Common myeloid progenitor, CD34-positive (primary cell): ENCODE measurements at regions not wholly inside any gene's neighbourhood (a gene's known extent, or its start where the extent isn't known, plus 50 kb on each side); places are given as distances from the start of the nearest gene placed in this dataset.
A peak's percentile ranks its signal among the peaks of the same experiment; 100 is the strongest.

ENCODE experiments used
- CTCF ChIA-PET: fragments of 350-600 bp; sonication (Branson Sonifier 250); formaldehyde crosslinking; loops from one replicate; lab custom pipeline; 2021; ENCODE audit warnings: antibody characterized with exemption; lab: Charles Lee
- POLR2A ChIA-PET: fragments of 350-600 bp; sonication (Branson Sonifier 250); formaldehyde crosslinking; loops from one replicate; lab custom pipeline; 2021; ENCODE audit warnings: antibody characterized with exemption; lab: Charles Lee
- DNase-seq, 3 donors: peaks; one replicate each; pipeline versions ENCODE4 v3.0.0 to v3.0.0-alpha.2; 2013
- H3K27ac ChIP-seq, 2 experiments: 1 replicate in 1 of 2; 2 replicates in 1 of 2; pipeline ENCODE4 v1.7.0; 2013; ENCODE audit warnings: inconsistent platforms in 2 of 2, low read length in 2 of 2, mild to moderate bottlenecking in 2 of 2, low read depth in 1 of 2, moderate library complexity in 1 of 2; ENCODE audit not compliant: severe bottlenecking in 2 of 2, insufficient read depth in 1 of 2, poor library complexity in 1 of 2
- H3K27me3 ChIP-seq, 5 experiments: replicated peaks in 2 of 5; 1 replicate in 3 of 5; 2 replicates in 2 of 5; pipeline versions ENCODE4 v1.6.1 to v1.7.0; 2013; ENCODE audit warnings: low read length in 4 of 5, mild to moderate bottlenecking in 2 of 5, moderate library complexity in 2 of 5, inconsistent platforms in 1 of 5; ENCODE audit not compliant: insufficient read depth in 5 of 5, control insufficient read depth in 4 of 5
- H3K36me3 ChIP-seq, 4 experiments: 1 replicate in 2 of 4; 2 replicates in 2 of 4; pipeline versions ENCODE4 v1.6.1 to v1.7.0; 2013; ENCODE audit warnings: low read length in 3 of 4, control low read depth in 1 of 4, mild to moderate bottlenecking in 1 of 4; ENCODE audit not compliant: control insufficient read depth in 4 of 4, insufficient read depth in 4 of 4
- H3K4me1 ChIP-seq, 4 experiments: 1 replicate in 3 of 4; 2 replicates in 1 of 4; pipeline versions ENCODE4 v1.6.1 to v1.7.1; 2013; ENCODE audit warnings: low read length in 3 of 4, mild to moderate bottlenecking in 3 of 4, control low read depth in 1 of 4, inconsistent platforms in 1 of 4, moderate library complexity in 1 of 4; ENCODE audit not compliant: control insufficient read depth in 4 of 4, insufficient read depth in 4 of 4; ENCODE audit errors: control extremely low read depth in 1 of 4
- H3K4me3 ChIP-seq, 7 experiments: 1 replicate in 4 of 7; 2 replicates in 3 of 7; pipeline versions ENCODE4 v1.5.1 to v1.7.0; 2013; ENCODE audit warnings: mild to moderate bottlenecking in 7 of 7, low read length in 6 of 7, moderate library complexity in 6 of 7, inconsistent platforms in 2 of 7, low read depth in 2 of 7, control low read depth in 1 of 7; ENCODE audit not compliant: insufficient read depth in 4 of 7, control insufficient read depth in 1 of 7; ENCODE audit errors: extremely low read depth in 1 of 7
- H3K9me3 ChIP-seq, 5 experiments: 1 replicate in 4 of 5; 2 replicates in 1 of 5; pipeline versions ENCODE4 v1.6.1 to v1.7.1; 2013; ENCODE audit warnings: low read length in 4 of 5, mild to moderate bottlenecking in 2 of 5, inconsistent platforms in 1 of 5, low read depth in 1 of 5, moderate library complexity in 1 of 5; ENCODE audit not compliant: control insufficient read depth in 4 of 5, insufficient read depth in 2 of 5; ENCODE audit errors: control extremely low read depth in 1 of 5
- WGBS: methylation state at CpG from one replicate; pipeline ENCODE4 v1.1.5; 2013; ENCODE audit not compliant: insufficient coverage; 5-methylcytosine and 5-hydroxymethylcytosine counted together

DNA sequence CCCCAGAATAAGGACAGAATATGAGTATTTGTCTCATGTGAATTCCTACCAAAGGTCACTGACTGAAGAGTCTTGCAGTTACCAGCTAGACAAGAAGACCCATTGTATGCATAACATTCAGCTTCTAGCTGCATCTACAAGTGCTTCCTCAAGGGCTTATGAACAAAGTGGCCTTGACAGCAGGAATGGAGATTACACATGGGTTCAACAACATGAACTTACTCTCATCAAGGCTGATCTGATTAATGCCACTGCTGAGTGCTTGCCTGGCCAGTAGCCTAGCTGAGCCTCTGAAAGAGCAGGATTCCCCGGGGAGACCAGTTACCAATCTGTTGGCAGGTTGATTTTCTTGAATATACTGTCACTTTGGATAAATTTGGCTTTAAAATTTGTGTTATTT lies 76.7 kb upstream of the CHD1 start:
- POLR2A ChIA-PET: no interaction called here
- no peak for DNase-seq

DNA sequence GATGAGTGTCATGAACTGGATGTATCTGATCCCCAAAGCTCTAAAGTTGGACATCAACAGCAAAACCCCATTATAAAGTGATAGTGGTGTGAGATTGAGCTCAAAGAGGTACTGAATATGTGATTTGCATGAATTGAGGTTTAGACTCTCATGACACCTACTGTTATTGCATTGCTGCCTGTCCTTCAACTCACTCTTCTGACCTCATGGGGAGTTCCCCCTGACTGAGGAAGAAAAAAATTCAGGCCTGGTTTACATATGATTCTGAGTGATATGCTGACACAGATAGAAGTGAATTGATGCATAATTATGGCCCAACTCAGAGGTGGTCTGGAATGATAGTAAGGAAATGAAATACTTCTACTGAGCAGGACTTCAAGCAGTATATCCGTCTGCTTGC lies 76.2 kb upstream of the CHD1 start:
- Histone ChIP-seq H3K4me1 (no peaks in the 10 kb centered on the region), H3K4me3 (no peak overlapping the region), H3K9me3 (no peaks in the 10 kb centered on the region), H3K27me3 (no peaks in the 10 kb centered on the region), H3K36me3 (no peaks in the 10 kb centered on the region), H3K27ac (no peak overlapping the region)
- 100% methylated on average over 1 of the region's 1 CpG for WGBS
- ChIA-PET POLR2A (no interaction called here), CTCF (interaction anchor here (1.1 to 1.3 kb wide), 2 partner anchors 10 to 15 kb away, joined by 3 to 4 read pairs; no protein-coding TSS in a partner anchor)
- DNase-seq: peak in 1 of 3 donors; percentile 30

More for the DNA sequence above, 76.7 kb upstream of the CHD1 start:
- Histone ChIP-seq H3K4me1 (no peaks in the 10 kb centered on the region), H3K4me3 (no peak overlapping the region), H3K9me3 (peaks cover 0 to 3% (median 0%) of the 10 kb centered on the region in 5 experiments), H3K27me3 (no peaks in the 10 kb centered on the region), H3K36me3 (no peaks in the 10 kb centered on the region), H3K27ac (no peak overlapping the region)
- no CpG with 5 or more reads among the region's 1 CpG for WGBS
- CTCF ChIA-PET: interaction anchor here (1.3 kb wide), 1 partner anchor 15 kb away, joined by 4 read pairs; no protein-coding TSS in a partner anchor

DNA sequence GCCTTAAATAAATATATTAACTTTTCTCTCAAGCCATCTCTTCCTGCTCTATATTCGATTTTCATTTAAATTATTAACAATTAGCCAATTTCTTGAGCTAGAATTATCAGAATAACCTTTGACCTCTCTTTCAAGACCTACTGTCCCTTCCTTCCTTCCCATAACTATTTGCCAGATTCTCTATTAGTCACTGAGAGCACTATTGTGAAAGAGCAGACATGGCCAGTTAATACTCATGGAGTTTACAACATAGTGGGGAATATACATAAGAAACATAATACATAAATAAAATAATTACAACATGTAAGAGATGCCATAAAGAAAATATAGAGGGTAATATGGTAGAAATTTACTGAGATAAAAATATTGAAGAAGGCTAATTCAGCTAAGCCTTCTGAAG lies 72.1 kb upstream of the CHD1 start:
- 100% methylated on average over 1 of the region's 1 CpG for WGBS
- Histone ChIP-seq H3K4me1 (no peaks in the 10 kb centered on the region), H3K9me3 (no peaks in the 10 kb centered on the region), H3K4me3 (no peak overlapping the region), H3K27ac (no peak overlapping the region), H3K36me3 (no peaks in the 10 kb centered on the region), H3K27me3 (no peaks in the 10 kb centered on the region)
- ChIA-PET CTCF (no interaction called here), POLR2A (no interaction called here)
- no peak for DNase-seq

DNA sequence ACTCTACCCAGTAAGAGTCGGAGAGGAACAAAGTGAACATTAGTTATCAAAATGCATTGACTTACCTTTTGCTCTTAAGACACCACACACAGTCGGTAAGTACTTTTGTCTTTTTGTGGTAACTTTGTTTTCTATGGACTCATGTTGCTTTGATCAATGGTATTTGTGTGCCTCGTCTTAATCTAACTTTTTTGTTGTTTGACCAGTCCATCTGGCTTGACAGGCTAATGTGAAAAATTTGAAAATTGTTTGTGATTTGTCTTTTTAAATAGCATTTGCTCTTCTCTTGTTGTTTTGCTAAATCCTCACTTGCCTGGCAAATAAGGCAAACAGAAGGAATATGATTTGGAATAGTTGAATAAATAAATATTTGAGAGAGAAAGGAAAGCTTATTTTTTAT lies 71.4 kb upstream of the CHD1 start:
- no peak overlapping the region for H3K27ac ChIP-seq
- H3K4me3 ChIP-seq: no peak overlapping the region
- no peaks in the 10 kb centered on the region for H3K36me3 ChIP-seq
- ChIA-PET POLR2A (no interaction called here), CTCF (no interaction called here)
- DNase-seq: no peak
- no peaks in the 10 kb centered on the region for H3K27me3 ChIP-seq
- H3K4me1 ChIP-seq: no peaks in the 10 kb centered on the region
- H3K9me3 ChIP-seq: no peaks in the 10 kb centered on the region
- WGBS: 80% methylated on average over 1 of the region's 3 CpGs

DNA sequence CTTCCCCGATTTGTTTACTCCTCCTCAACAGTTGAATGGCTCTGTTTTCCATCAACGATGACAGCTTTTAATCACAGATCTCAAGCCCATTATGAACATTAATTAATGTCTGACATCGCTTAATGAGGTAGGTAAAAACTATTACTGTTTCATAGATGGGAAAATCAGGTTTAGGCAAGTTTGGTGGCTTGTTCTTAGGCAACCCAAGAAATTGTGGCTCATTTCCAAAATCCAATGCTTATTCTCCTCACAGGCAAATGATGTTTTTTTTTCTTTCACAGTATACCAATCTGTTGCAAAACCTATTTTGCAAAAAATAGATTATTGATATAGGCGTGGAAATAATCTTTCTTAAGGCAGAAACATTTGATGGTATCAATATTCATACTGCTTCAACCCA lies 70.8 kb upstream of the CHD1 start:
- no CpG with 5 or more reads among the region's 4 CpGs for WGBS
- H3K4me3 ChIP-seq: no peak overlapping the region
- ChIA-PET CTCF (no interaction called here), POLR2A (no interaction called here)
- H3K27ac ChIP-seq: no peak overlapping the region
- no peaks in the 10 kb centered on the region for H3K9me3 ChIP-seq
- H3K27me3 ChIP-seq: no peaks in the 10 kb centered on the region
- no peaks in the 10 kb centered on the region for H3K4me1 ChIP-seq
- no peak for DNase-seq
- H3K36me3 ChIP-seq: no peaks in the 10 kb centered on the region

DNA sequence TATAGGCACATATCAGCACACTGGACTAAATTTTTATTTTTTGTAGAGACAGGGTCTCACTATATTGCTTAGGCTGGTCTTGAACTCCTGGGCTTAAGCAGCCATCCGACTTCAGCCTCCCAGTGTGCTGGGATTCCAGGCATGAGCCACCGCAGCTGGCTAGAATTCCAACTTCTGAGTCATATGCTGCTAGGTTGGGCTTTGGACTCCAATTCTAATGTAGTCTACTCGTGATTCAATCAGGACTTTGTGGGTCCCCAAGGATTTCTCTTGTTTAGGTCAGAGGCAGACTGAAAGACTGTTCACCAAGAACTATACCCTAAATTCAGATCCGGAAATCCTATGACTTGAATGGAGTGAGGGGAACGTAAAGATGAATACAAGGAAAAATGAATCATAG lies 68.2 kb upstream of the CHD1 start:
- Histone ChIP-seq H3K27me3 (no peaks in the 10 kb centered on the region), H3K36me3 (no peaks in the 10 kb centered on the region), H3K4me3 (no peak overlapping the region), H3K4me1 (no peaks in the 10 kb centered on the region), H3K9me3 (no peaks in the 10 kb centered on the region), H3K27ac (no peak overlapping the region)
- CTCF ChIA-PET: no interaction called here
- no peak for DNase-seq
- POLR2A ChIA-PET: no interaction called here
- 94% methylated on average over 3 of the region's 5 CpGs for WGBS

DNA sequence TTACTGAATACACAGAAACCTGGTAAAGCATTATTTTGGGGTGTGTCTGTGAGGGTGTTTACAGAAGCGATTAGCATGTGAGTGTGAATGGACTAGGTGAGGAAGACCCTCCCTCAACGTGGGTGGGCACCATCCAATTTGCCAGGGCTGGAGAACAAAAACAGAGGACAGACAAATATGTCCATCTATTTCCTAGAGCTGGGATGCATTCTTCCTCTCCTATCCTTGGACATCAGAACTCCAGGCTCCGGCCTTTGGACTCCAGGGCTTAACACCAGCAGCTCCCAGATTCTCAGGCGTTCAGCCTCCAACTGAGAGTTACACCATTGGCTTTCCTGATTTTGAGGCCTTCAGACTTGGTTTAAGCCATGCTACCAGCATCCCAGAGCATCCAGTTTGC lies 65.8 kb upstream of the CHD1 start:
- CTCF ChIA-PET: interaction anchor here (0.6 kb wide), 1 partner anchor 58 kb away, joined by 3 read pairs; no protein-coding TSS in a partner anchor
- 87% methylated on average over 4 of the region's 4 CpGs for WGBS
- no peak overlapping the region for H3K27ac ChIP-seq
- H3K4me3 ChIP-seq: no peak overlapping the region
- POLR2A ChIA-PET: no interaction called here
- H3K9me3 ChIP-seq: no peaks in the 10 kb centered on the region
- no peaks in the 10 kb centered on the region for H3K36me3 ChIP-seq
- H3K4me1 ChIP-seq: peaks cover 0 to 6% (median 1%) of the 10 kb centered on the region in 4 experiments
- no peaks in the 10 kb centered on the region for H3K27me3 ChIP-seq
- no peak for DNase-seq
